NCI-H69 (cell line): ENCODE measurements at regions not wholly inside any gene's neighbourhood (a gene's known extent, or its start where the extent isn't known, plus 50 kb on each side); places are given as distances from the start of the nearest gene placed in this dataset.
"Not testable (repeated sequence)": the region's sequence is repeated elsewhere in the genome, so short reads cannot be mapped to it uniquely, and the experiment has no call there.

Experiments
- DNase-seq: peaks from one replicate; lab custom pipeline; 2025; lab: John Stamatoyannopoulos, UW

- no peak for DNase-seq
These were observed 573.8 kb upstream of the FAT3 start for GRCh38 chr11:91650802-91651201.

GRCh38 chr11:91641153-91641552, 583.5 kb upstream of the FAT3 start:
- no peak for DNase-seq

- DNase-seq: no peak
These were observed 585.3 kb upstream of the FAT3 start for GRCh38 chr11:91639359-91639758.

GRCh38 chr11:91630916-91631673, 593.5 kb upstream of the FAT3 start:
- no peak for DNase-seq

- no peak for DNase-seq
These were observed 599.1 kb upstream of the FAT3 start for GRCh38 chr11:91625495-91625894.

- DNase-seq: no peak
These were observed 600.6 kb upstream of the FAT3 start for GRCh38 chr11:91624021-91624420.

- peak; percentile 62 for DNase-seq
These were observed 615.9 kb upstream of the FAT3 start for GRCh38 chr11:91608677-91609076.

- DNase-seq: no peak
These were observed 628.5 kb upstream of the FAT3 start for GRCh38 chr11:91596111-91596510.

- no peak for DNase-seq
These were observed 633.6 kb upstream of the FAT3 start for GRCh38 chr11:91591021-91591420.

- no peak for DNase-seq
These were observed 637.5 kb upstream of the FAT3 start for GRCh38 chr11:91587131-91587530.

- no peak for DNase-seq
These were observed 639.4 kb upstream of the FAT3 start for GRCh38 chr11:91585035-91585801.

- DNase-seq: peak; percentile 14
These were observed 661.4 kb upstream of the FAT3 start for GRCh38 chr11:91563176-91563575.

GRCh38 chr11:91560434-91560833, 664.2 kb upstream of the FAT3 start:
- no peak for DNase-seq

- no peak for DNase-seq
These were observed 686.6 kb upstream of the FAT3 start for GRCh38 chr11:91538065-91538464.

GRCh38 chr11:91536366-91536765, 688.3 kb upstream of the FAT3 start:
- DNase-seq: no peak

- DNase-seq: no peak
These were observed 695.7 kb upstream of the FAT3 start for GRCh38 chr11:91528965-91529364.

- DNase-seq: no peak
These were observed 697.1 kb upstream of the FAT3 start for GRCh38 chr11:91527380-91528030.

GRCh38 chr11:91513734-91514133, 710.9 kb upstream of the FAT3 start:
- no peak for DNase-seq

GRCh38 chr11:91497847-91498246, 726.8 kb upstream of the FAT3 start:
- DNase-seq: no peak

- no peak for DNase-seq
These were observed 728.8 kb upstream of the FAT3 start for GRCh38 chr11:91495837-91496236.

- DNase-seq: no peak
These were observed 734.6 kb upstream of the FAT3 start for GRCh38 chr11:91489989-91490388.

GRCh38 chr11:91483956-91484355, 740.7 kb upstream of the FAT3 start:
- DNase-seq: not testable (repeated sequence)

GRCh38 chr11:91481875-91482274, 742.7 kb upstream of the FAT3 start:
- not testable (repeated sequence) for DNase-seq
